GM21526 (cell line): ENCODE measurements at regions not wholly inside any gene's neighbourhood (a gene's known extent, or its start where the extent isn't known, plus 50 kb on each side); places are given as distances from the start of the nearest gene placed in this dataset.
"Not testable (repeated sequence)": the region's sequence is repeated elsewhere in the genome, so short reads cannot be mapped to it uniquely, and the experiment has no call there.

ENCODE experiments used
- ATAC-seq: cut with Tn5 transposase; IDR thresholded peaks from one replicate; pipeline ENCODE4 v1.9.1; 2021; ENCODE audit warnings: moderate library complexity; ENCODE audit not compliant: unreplicated experiment, low FRiP score

DNA sequence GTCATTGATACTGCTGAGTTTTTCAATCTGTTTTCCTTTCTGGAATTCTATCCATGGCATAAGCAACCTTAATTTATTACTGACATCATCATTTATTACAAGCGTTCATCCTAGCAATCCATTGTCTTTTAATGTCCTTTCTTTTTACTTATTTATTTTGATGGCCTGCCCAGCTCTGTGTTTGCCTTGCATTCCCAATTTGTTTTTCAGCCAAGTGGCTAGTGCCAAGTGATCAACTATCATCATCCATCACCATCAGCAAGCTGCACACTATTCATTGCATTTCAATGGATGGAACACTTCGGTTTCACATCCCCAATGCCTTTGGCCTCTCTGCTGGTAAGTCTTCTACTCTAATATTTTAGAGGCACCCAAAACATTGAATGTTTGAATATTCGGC, 831.7 kb upstream of the EPHA5 start:
- ATAC-seq = no peak

DNA sequence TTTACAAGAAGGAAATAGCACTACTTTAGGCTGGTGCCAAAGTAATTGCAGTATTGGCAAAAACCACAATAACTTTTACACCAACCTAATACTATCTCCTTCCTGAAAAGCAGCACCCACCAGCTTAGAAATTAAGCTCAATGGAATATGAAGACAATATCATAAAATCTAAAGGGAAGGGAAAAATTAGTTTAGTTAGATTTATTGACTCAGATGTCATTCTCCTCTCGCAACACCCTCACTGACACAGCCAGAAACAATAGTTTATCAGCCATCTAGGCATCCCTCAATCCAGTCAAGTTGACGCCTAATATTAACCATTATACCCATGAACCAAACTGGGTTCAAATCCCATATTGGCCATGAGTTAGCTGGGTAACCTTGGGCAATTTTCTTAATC, 820.4 kb upstream of the EPHA5 start:
- ATAC-seq = no peak

DNA sequence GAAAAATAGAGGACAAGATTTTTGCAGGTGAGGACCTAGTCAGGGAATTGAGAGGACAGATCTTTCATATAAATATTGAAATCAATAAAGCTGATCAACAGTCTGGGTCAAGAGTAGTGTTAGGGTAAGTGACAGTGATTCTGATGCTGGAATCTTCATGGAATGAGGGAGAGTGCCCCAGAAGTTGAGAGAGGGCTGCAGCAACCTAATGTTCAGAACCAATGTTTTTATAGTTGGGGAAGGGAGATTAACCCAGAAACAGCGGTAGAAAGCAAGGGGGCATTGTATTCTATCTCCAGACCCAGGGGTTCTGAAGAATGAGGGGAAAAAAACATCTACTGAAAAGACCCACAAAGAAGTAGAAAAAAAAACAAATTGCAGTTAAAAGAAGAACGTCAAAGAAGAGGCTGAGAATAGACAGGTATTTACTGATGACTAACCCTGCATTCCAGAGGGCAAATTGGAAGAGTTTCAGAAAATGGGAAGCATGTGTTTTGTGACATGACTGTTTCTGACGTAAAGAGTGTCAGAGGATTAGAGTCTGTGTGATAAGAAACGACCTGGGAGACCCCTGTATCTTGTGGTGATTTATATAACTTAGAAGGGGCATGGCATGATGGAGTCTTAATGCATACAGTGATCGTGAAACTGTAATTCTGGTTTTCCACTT, 819.6 kb upstream of the EPHA5 start:
- no peak for ATAC-seq

DNA sequence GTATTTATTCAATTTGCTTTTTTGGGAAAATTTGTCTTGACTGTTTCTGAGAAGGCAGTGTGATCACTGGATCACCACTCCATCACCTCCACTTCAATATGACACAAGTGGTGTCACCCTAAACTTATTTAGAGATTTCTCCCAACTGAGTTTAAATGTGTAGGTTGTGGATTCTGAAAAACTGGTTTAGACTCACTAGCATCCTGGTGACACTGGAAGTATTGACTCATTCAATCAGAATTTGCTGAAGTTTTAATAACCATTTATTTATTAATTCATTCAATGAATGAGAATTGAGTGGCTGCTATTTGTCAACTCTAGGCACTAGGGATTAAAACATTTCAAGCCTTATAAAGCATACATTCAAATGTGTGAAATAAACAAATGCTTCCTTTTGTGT, 819.1 kb upstream of the EPHA5 start:
- ATAC-seq = no peak

DNA sequence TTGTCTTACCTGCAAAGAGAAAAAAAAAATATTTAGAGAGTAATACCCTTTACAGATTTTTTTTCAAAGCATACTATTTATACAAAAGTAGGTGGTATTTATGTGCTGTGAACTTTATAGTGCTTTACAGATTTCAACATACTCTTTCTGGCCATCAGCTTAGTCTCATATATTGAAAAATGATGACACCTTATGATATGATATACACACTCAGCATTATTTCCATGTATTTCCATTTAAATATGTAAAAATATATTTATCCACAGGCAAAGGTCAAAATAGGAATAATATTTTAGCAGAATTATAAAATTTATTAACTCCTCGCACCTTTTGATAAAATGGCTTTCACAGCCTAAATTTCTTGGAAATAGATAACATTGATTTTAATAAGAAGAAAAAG, 815.8 kb upstream of the EPHA5 start:
- ATAC-seq = no peak

DNA sequence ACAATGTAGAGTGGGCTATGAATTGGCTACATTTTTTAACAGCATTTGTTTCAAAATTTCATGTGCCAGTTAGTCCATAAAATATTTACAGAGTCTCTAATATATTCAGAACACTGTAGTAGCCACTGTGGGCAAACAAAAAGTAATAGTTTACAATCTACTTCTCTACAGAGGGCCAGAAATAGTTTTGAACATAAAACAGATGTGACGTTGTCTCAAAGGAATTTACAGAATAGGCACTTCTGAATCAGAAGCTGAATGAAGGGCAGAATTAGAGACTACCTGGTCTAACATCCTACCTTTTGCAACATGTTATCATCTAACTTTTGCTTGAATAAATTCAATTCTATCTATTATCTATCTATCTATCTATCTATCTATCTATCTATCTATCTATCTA, 811.9 kb upstream of the EPHA5 start:
- ATAC-seq = no peak

DNA sequence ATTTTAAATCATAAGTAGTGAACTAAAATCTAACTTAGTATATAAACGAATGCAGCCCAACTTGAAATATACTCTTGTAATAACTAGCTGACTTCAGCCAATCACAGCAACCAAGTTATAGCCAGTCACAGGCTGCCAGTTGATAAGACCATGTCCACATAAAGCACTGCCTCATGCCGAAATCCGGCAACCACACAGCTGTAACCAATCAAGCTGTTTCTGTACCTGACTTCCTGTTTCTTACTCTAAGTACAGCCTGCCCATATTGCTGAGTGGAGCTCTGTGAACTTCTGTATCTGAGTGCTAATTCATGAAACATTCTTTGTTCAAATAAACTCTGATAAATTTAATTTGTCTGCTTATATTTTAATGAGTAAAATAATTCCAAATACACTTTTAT, 805.3 kb upstream of the EPHA5 start:
- no peak for ATAC-seq

DNA sequence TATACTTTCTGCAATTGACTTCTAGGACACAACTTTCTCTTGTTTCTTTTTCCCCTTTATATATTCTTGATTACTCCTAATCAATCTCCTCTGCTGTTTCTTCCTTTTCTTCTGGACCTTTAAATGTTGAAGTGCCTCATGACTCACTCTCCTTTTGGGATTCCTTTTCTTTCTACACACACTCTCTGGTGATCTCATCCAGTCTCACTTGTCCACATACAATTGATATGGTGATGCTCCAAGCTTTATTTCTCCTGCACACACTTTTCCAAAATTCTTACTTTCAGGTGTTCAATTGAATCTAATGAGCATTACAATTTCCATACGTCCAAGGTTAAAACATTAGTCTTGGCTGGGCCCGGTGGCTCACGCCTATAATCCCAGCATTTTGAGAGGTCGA, 794.8 kb upstream of the EPHA5 start:
- ATAC-seq = no peak

DNA sequence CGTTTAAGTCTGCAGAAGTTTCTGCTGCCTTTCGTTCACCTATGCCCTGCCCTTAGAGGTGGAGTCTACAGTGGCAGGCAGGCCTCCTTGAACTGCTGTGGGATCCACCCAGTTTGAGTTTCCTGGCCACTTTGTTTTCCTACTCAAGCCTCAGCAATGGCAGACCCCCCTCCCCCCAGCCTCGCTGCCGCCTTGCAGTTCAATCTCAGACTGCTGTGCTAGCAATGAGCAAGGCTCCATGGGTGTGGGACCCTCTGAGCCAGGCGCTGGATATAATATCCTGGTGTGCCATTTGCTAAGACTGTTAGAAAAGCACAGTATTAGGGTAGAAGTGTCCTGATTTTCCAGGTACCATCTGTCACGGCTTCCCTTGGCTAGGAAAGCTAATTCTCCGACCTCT, 792.6 kb upstream of the EPHA5 start:
- not testable (repeated sequence) for ATAC-seq

DNA sequence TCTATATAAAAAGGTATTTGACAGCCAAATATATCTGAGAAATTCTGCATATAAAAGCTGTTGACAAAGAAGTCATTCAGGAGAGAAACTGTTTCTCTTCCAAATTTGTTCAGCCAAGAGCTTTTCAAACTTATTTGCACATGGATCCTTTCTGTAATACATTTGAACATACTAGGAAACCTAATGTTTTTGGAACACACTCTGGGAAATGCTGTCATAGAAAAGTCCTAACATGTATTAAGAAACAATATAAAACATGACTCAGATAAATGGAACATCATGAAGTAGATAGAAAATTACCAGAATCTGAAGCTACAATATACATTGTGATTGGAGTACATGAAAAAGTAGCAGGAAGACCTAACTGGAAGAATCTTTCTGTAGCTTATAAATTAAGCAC, 781.5 kb upstream of the EPHA5 start:
- no peak for ATAC-seq

DNA sequence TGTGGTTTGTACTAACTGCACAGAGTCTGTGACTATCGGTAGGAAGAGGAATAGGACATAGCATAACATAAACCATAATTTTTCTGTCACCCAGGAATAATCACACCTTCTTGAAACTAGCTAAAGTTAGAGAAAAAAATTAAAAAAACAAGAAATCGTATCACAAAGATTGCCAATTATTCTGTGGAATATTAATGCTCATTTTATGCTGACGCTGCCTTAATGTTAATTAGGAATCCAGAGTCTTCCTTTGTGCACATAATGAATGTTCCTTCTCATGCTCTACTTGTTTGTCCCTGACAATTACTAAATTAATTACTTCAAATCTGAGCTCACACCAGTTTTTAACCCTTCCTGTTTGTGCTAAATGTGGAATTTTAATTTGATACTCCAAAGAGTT, 772.7 kb upstream of the EPHA5 start:
- no peak for ATAC-seq

DNA sequence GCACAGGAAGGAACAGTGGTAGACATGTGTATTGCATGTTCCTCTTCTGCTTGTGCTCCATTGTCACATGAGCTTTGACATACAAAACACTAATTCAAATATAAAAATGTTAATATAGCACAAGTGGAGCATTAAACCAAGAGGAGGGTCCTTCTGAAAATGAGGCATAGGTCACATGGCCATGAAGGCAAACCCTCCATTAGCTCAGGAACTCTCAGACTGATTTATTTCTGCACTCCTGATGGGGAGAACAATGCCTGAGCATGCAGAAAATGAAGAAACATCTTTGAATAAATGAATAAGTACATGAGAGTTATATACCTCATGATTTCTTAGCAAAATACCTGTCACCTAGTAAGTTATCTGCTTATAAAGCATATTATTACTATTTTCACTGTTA, 769.2 kb upstream of the EPHA5 start:
- no peak for ATAC-seq

DNA sequence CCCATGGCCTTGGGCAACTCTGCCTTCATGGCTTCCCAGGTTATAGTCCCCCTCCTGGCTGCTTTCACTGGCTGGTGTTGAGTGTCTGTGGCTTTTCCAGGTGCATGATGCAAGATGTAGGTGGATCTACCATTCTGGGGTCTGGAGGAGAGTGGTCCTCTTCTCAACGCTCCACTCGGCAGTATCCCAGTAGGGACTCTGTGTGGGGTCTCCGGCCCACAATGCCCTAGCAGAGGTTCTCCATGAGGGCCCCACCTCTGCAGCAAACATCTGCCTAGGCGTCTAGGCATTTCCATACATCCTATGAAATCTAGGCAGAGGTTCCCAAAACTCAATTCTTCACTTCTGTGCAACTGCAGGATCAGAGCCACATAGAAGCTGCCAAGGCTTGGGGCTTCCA, 763.4 kb upstream of the EPHA5 start:
- ATAC-seq = no peak

DNA sequence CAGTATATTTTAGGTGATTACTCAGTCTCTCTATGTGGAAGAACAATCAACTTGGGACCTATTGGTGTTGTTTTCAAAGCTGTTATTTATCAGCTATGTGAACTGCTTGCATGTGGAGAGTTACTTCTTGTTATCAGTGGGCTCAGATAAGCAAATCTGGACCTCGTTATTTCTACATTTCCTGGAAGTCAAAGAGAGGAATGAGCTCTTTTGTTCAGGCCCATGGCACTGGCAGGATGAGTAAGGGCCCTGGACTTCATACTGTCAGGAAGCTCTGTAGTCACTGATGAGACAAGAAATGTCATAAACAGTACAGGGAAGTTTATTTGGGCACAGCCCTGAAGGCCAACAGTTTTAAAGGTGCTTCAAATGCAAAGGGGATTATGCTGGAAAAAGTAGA, 760.6 kb upstream of the EPHA5 start:
- ATAC-seq = no peak

DNA sequence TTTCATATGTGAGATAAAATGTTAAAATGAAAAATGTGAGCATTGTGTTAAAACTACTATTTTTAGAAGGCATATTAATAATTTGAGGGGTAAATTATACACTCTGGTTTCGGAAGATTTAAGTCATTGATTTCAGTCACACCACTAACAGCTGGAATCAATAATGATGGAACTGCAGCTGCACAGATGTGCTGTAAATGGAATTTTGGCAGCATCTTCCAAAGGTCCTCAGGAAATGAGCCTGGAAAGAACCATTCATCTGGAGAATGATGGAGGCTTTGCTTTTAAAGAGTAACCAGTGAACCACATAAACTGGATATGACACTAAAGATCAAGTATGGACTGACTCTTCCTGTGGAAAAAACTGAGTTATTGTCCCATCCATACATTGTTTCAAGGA, 759.0 kb upstream of the EPHA5 start:
- ATAC-seq = no peak

DNA sequence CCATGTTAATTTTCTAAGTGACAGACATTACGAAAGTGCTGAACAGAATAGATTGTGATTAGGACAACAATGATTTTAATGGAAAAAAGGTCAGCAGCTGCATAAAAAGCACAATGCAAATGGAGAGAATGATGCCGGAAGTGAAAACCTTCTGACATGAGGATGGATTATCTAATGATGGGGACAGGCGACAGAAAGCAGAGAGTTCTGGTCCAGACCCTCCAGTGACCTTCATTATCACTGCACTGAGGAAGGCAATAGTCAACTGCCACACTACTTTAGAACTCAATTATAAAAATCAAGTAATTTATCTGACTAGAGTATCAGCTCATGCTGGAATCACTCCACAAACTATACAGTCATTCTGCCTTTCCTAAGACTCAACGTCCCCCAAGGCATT, 746.1 kb upstream of the EPHA5 start:
- no peak for ATAC-seq

DNA sequence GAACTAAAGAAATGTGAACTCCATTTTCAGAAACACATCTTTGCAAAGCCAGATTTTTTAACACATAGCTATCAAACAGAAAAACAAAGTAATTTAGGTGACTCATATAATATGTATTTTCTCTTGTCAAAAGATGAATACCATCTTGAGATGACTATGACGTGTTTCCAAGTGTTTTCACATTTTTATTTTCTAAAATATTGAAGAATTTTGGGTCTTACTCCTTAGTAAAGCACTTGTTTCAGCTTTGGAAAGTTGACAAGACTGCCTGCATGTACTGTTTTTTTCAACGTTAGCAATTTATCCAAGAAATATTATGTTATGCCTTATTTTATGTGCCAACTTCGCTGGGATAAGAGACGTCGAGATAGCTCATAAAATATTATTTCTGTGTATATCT, 733.9 kb upstream of the EPHA5 start:
- ATAC-seq = no peak

DNA sequence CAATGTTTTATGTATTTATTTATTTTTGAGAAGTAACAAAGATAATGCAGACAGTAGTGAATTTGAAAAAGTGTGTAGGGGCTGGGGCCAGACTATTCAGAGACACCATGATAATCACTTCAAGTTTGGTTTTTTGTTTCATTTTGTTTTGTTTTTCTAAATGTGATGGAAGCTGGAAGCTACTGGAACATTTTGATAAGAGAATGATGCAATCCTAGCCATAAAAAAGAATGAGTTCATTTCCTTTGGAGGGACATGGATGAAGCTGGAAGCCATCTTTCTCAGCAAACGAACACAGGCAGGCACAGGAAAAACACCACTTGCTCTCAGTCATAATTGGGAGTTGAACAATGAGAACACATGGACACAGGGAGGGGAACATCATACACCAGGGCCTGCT, 706.6 kb upstream of the EPHA5 start:
- no peak for ATAC-seq

DNA sequence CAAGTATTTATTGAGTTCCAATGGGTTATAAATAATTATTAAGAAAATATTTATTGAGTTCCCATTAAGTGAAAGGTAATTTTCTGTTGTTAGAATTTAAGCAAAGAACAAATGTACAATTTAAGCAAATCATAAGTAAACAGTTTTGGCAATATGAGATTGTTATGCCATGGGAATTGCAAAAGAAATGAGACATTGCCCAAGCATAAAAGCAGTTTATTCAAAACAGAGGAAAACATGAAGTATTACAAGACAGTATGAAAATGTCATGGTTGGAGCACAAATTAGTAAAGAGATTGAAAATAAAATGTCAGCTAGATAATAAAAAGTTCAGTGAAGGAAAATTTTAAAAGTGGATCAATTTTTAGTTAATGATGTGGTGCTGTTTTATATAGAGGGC, 706.1 kb upstream of the EPHA5 start:
- ATAC-seq = no peak

DNA sequence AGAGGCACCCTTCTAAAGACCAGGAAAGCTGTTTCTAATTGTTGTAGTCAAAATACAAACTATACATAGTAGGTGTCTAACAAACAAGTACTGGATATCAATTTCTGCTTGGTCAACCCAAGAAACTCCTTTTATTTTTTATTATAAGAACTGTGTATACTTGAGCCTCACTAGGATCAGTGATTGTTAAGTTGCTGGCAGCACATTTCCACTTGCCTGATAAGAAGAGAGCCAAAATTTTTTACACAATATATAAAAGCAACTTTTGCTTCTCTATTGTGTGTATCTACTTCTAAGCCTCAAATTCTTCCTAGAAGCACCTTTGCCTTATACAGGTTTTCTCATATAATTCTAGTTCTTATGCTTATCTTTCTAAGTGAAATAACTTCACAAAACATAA, 703.0 kb upstream of the EPHA5 start:
- no peak for ATAC-seq

DNA sequence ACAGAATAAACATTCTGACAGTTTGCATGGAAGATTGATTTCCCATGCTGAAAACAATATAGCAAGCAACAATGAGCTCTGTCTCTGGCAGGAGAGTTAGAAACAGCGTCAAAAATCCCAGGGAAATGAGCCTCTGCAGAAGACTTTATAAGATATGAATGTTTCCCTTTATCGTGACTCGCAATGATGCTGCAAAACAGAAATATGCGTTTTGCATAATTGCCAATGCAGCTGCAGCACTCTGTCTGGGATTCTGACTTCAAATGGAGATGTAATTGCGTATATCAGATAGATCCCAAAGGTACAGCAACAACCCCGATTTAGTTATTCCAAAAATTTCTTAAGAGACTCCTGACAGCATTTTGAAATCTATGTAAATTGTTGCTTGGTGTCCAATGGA, 702.4 kb upstream of the EPHA5 start:
- ATAC-seq = no peak

DNA sequence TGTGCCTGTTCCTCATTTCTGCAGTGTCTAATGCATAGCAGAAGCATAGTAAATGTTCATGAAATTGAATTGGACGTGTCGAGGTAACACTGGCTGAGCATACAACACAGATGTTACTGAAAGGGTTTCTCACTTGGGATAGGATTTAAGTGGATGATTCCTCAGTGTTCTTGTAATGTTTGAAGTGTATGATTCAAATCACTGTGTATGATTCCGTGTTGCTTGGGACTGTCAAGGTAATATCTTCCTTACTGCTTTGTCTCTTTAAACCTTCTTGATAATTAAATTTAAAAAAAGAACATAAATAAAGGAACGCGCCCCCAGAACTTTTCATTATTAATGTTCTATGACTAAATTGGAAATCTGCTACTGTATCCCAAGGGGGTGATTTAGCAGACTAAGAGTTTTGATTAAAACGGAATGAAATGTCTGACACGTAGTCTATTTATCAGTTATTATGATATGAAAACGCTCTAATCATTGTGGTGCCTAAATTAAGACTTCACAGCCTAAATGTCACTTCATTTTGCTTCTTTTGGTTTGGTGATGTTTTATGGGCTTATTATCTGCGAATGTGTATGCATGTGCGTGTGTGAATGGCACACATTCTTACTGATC, 696.9 kb upstream of the EPHA5 start:
- no peak for ATAC-seq

DNA sequence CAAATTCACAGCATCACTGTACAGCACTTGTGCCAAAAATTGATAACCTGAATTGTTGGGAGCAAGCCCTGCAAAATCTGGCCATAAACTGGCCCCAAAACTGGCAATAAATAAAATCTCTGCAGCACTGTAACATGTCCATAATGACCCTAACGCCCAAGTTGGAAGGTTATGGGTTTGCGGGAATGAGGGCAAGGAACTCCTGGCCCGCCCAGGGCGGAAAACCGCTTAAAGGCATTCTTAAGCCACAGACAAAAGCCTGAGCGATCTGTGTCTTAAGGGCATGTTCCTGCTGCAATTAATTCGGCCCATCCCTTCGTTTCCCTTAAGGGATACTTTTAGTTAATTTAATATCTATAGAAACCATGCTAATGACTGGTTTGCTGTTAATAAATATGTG, 690.1 kb upstream of the EPHA5 start:
- ATAC-seq = not testable (repeated sequence)
